ENCODE measurements at regions not wholly inside any gene's neighbourhood (a gene's known extent, or its start where the extent isn't known, plus 50 kb on each side); places are given as distances from the start of the nearest gene placed in this dataset.

DNA sequence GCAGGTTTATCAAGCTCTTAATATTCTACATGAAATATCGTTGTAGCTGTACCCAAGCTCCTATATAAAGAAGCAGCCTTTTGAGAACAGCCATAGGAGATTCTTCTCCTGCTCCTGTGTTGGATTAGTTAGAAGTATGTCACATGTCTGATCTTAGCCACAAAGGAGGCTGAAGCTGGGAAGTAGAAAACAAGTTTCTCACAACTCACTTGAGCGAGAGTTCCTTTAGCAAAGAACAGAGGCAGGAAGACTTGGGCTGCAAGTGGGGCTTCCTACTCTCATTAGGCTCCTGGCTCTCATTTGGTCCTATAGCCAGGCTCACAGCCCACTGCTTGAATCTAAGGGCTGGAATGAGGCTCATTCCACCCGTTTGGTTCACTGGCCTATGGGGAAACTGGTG is 281.9 kb downstream of the BTG1 start:
- Histone ChIP-seq H3K4me3 (ENCODE audit: low read depth in 1 of 3, low read length in 3 of 3) (no peak overlapping the region), H3K9ac (ENCODE audit: low read depth in 1 of 2, low read length in 2 of 2) (no peak overlapping the region), H3K4me1 (ENCODE audit: control insufficient read depth in 4 of 4, insufficient read depth in 4 of 4, low read length in 3 of 4) (no peaks in the 10 kb centered on the region), H3K27ac (ENCODE audit: low read depth in 1 of 2, low read length in 2 of 2) (no peak overlapping the region), H3K27me3 (ENCODE audit: control insufficient read depth in 4 of 4, insufficient read depth in 4 of 4, low read length in 3 of 4) (no peaks in the 10 kb centered on the region), H3K9me3 (ENCODE audit: control insufficient read depth in 4 of 4, low read length in 3 of 4) (no peaks in the 10 kb centered on the region), H3K36me3 (ENCODE audit: control insufficient read depth in 4 of 4, insufficient read depth in 3 of 4, low read depth in 1 of 4, low read length in 3 of 4) (no peaks in the 10 kb centered on the region)
- TF ChIP-seq JUND (IDR thresholded peaks at IDR 0.05) (no peak), FOXA1 (IDR thresholded peaks at IDR 0.05) (no peak), HNF4G (IDR thresholded peaks at IDR 0.05) (no peak), HNF4A (conservative IDR thresholded peaks at IDR 0.05) (no peak), TAF1 (conservative IDR thresholded peaks at IDR 0.05) (no peak), GABPA (IDR thresholded peaks at IDR 0.05 in 1 of 2, conservative IDR thresholded peaks at IDR 0.05 in 1 of 2) (no peak), NR2F2 (IDR thresholded peaks at IDR 0.05) (no peak)
- TF ChIP-seq, protein P1, sequence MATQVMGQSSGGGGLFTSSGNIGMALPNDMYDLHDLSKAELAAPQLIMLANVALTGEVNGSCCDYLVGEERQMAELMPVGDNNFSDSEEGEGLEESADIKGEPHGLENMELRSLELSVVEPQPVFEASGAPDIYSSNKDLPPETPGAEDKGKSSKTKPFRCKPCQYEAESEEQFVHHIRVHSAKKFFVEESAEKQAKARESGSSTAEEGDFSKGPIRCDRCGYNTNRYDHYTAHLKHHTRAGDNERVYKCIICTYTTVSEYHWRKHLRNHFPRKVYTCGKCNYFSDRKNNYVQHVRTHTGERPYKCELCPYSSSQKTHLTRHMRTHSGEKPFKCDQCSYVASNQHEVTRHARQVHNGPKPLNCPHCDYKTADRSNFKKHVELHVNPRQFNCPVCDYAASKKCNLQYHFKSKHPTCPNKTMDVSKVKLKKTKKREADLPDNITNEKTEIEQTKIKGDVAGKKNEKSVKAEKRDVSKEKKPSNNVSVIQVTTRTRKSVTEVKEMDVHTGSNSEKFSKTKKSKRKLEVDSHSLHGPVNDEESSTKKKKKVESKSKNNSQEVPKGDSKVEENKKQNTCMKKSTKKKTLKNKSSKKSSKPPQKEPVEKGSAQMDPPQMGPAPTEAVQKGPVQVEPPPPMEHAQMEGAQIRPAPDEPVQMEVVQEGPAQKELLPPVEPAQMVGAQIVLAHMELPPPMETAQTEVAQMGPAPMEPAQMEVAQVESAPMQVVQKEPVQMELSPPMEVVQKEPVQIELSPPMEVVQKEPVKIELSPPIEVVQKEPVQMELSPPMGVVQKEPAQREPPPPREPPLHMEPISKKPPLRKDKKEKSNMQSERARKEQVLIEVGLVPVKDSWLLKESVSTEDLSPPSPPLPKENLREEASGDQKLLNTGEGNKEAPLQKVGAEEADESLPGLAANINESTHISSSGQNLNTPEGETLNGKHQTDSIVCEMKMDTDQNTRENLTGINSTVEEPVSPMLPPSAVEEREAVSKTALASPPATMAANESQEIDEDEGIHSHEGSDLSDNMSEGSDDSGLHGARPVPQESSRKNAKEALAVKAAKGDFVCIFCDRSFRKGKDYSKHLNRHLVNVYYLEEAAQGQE (IDR thresholded peaks at IDR 0.05), result no peak
- TF ChIP-seq, protein P2, sequence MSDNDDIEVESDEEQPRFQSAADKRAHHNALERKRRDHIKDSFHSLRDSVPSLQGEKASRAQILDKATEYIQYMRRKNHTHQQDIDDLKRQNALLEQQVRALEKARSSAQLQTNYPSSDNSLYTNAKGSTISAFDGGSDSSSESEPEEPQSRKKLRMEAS (IDR thresholded peaks at IDR 0.05), result no peak
- TF ChIP-seq, protein P3, sequence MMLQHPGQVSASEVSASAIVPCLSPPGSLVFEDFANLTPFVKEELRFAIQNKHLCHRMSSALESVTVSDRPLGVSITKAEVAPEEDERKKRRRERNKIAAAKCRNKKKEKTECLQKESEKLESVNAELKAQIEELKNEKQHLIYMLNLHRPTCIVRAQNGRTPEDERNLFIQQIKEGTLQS (IDR thresholded peaks at IDR 0.05), result no peak
- no peak for DNase-seq (ENCODE audit: low spot score)
- WGBS, result 91% methylated on average over 3 of the region's 3 CpGs

DNA sequence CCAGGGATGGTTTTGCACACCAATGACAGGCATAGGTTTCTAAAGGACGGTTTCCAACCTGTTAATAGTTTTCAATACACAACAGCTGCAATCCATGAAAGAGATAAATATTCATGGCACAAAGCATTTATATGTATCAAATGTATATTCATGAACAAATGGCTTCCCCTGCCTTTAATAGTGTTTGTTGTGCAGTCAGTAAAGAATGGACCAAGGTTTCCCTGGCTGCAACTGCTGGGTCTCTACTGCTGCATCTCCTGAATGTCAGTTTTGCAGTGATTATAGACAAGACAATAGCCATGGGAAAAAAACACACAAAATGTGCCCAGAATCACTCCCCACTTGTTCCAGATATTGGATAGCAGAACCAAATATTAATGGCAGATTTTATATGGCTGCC is 284.1 kb downstream of the BTG1 start:
- H3K9me3 ChIP-seq (ENCODE audit: control insufficient read depth in 4 of 4, low read length in 3 of 4), result no peaks in the 10 kb centered on the region
- TF ChIP-seq SP1 (IDR thresholded peaks at IDR 0.05) (no peak), FOXA2 (IDR thresholded peaks at IDR 0.05) (no peak), RAD21 (IDR thresholded peaks at IDR 0.05) (no peak), JUND (IDR thresholded peaks at IDR 0.05) (no peak), EGR1 (IDR thresholded peaks at IDR 0.05; ENCODE audit: low read depth in 2 of 2) (no peak)
- TF ChIP-seq, protein P3 (IDR thresholded peaks at IDR 0.05), result no peak
- WGBS, result 88% methylated on average over 1 of the region's 1 CpG

DNA sequence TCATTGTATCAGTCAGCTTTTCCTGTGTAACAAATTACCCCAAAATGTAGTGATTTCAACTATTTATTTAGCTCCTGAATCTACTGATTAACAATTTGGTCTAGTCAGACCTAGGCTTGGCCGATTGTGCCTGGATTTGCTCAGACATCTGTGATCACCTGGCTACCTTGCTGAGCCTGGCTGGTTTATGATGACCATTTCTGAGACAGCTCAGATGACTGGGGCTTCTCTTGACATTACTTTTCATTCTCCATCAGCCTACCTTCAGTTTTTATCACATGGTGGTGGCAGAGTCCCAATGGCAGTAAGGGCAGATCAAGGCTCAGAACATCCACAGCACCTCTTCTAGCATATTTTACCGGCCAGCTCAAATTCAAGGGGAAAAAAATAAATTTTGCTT is 286.3 kb downstream of the BTG1 start:
- no peak for DNase-seq (ENCODE audit: low spot score)
- Histone ChIP-seq H3K4me3 (ENCODE audit: low read depth in 1 of 3, low read length in 3 of 3) (no peak overlapping the region), H3K9me3 (ENCODE audit: control insufficient read depth in 4 of 4, low read length in 3 of 4) (no peaks in the 10 kb centered on the region), H3K9ac (ENCODE audit: low read depth in 1 of 2, low read length in 2 of 2) (no peak overlapping the region), H3K36me3 (ENCODE audit: control insufficient read depth in 4 of 4, insufficient read depth in 3 of 4, low read depth in 1 of 4, low read length in 3 of 4) (no peaks in the 10 kb centered on the region), H3K4me1 (ENCODE audit: control insufficient read depth in 4 of 4, insufficient read depth in 4 of 4, low read length in 3 of 4) (no peaks in the 10 kb centered on the region), H3K27me3 (ENCODE audit: control insufficient read depth in 4 of 4, insufficient read depth in 4 of 4, low read length in 3 of 4) (no peaks in the 10 kb centered on the region), H3K27ac (ENCODE audit: low read depth in 1 of 2, low read length in 2 of 2) (no peak overlapping the region)
- 97% methylated on average over 2 of the region's 2 CpGs for WGBS
- TF ChIP-seq, protein P4, sequence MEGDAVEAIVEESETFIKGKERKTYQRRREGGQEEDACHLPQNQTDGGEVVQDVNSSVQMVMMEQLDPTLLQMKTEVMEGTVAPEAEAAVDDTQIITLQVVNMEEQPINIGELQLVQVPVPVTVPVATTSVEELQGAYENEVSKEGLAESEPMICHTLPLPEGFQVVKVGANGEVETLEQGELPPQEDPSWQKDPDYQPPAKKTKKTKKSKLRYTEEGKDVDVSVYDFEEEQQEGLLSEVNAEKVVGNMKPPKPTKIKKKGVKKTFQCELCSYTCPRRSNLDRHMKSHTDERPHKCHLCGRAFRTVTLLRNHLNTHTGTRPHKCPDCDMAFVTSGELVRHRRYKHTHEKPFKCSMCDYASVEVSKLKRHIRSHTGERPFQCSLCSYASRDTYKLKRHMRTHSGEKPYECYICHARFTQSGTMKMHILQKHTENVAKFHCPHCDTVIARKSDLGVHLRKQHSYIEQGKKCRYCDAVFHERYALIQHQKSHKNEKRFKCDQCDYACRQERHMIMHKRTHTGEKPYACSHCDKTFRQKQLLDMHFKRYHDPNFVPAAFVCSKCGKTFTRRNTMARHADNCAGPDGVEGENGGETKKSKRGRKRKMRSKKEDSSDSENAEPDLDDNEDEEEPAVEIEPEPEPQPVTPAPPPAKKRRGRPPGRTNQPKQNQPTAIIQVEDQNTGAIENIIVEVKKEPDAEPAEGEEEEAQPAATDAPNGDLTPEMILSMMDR (IDR thresholded peaks at IDR 0.05; ENCODE audit: low read depth, low read length, missing input control), result no peak
- TF ChIP-seq TAF1 (conservative IDR thresholded peaks at IDR 0.05) (no peak), GABPA (IDR thresholded peaks at IDR 0.05 in 1 of 2, conservative IDR thresholded peaks at IDR 0.05 in 1 of 2) (no peak), NR2F2 (IDR thresholded peaks at IDR 0.05) (no peak), RAD21 (IDR thresholded peaks at IDR 0.05) (no peak)

More for the DNA sequence above, 284.1 kb downstream of the BTG1 start:
- Histone ChIP-seq H3K9ac (ENCODE audit: low read depth in 1 of 2, low read length in 2 of 2) (no peak overlapping the region), H3K27me3 (ENCODE audit: control insufficient read depth in 4 of 4, insufficient read depth in 4 of 4, low read length in 3 of 4) (no peaks in the 10 kb centered on the region), H3K4me3 (ENCODE audit: low read depth in 1 of 3, low read length in 3 of 3) (no peak overlapping the region), H3K4me1 (ENCODE audit: control insufficient read depth in 4 of 4, insufficient read depth in 4 of 4, low read length in 3 of 4) (no peaks in the 10 kb centered on the region), H3K27ac (ENCODE audit: low read depth in 1 of 2, low read length in 2 of 2) (no peak overlapping the region), H3K36me3 (ENCODE audit: control insufficient read depth in 4 of 4, insufficient read depth in 3 of 4, low read depth in 1 of 4, low read length in 3 of 4) (no peaks in the 10 kb centered on the region)
- DNase-seq (ENCODE audit: low spot score), result no peak

Measured in liver (tissue), 8 donors.